K562 (cell line): ENCODE measurements at regions not wholly inside any gene's neighbourhood (a gene's known extent, or its start where the extent isn't known, plus 50 kb on each side); places are given as distances from the start of the nearest gene placed in this dataset.

Experiments used
- ATAC-seq: fragments of 200-7000 bp; cut with Tn5 transposase; 3 replicates; pipeline ENCODE4 v1.9.1; 2020; ENCODE audit warnings: moderate library complexity
- BruUV-seq: library from RNA; stranded (reverse); fragments of 400-500 nt; replicated peaks from 2 replicates; lab custom pipeline; 2021; lab: Mats Ljungman, UMichigan
- CTCF ChIA-PET: fragments of 300-600 bp; formaldehyde crosslinking; extraction: SDS; loops from one replicate; lab custom pipeline; 2021; ENCODE audit warnings: low intra/inter-chr PET ratio; lab: Yijun Ruan, JAX
- POLR2A ChIA-PET: fragments of 300-600, 350-650 bp; sonication (Branson Sonifier 250); formaldehyde crosslinking; extraction: SDS; loops from one replicate; lab custom pipeline; 2021; ENCODE audit warnings: antibody characterized with exemption, inconsistent platforms; lab: Yijun Ruan, JAX
- DNase-seq, 4 experiments: peaks; one replicate each; pipeline versions ENCODE4 v3.0.0 to v3.0.0-alpha.2; 2011 to 2018; ENCODE audit warnings: low spot score in 3 of 4, mixed read lengths in 3 of 4; ENCODE audit errors: extremely low read depth in 1 of 4
- FAIRE-seq: peaks from 2 replicates; lab custom pipeline; 2011; peaks lifted over from hg19 to GRCh38; lab: Jason Lieb, UNC
- H2AFZ ChIP-seq: 2 replicates; pipeline ENCODE4 v1.6.0; 2011; ENCODE audit warnings: low read depth, low read length, control low read depth, inconsistent platforms
- H3K27ac ChIP-seq: fragments of 200-600 bp; 3 replicates; pipeline ENCODE4 v1.8.0; 2011; ENCODE audit warnings: low read depth, mild to moderate bottlenecking, control low read depth, inconsistent platforms, low read length, moderate library complexity, mixed read lengths; ENCODE audit errors: extremely low read depth
- H3K27me3 ChIP-seq, 2 experiments: fragments of 300-600 bp in 1 of 2; 2 replicates in 1 of 2; 3 replicates in 1 of 2; pipeline versions ENCODE4 v1.6.0 to v1.8.0; 2011; ENCODE audit warnings: inconsistent platforms in 2 of 2, low read length in 2 of 2, mild to moderate bottlenecking in 1 of 2, mixed read lengths in 1 of 2, moderate library complexity in 1 of 2; ENCODE audit not compliant: control insufficient read depth in 2 of 2, insufficient read depth in 2 of 2
- H3K36me3 ChIP-seq: fragments of 300-600 bp; 3 replicates; pipeline ENCODE4 v1.8.0; 2011; ENCODE audit warnings: mild to moderate bottlenecking, low read length, inconsistent platforms; ENCODE audit not compliant: control insufficient read depth, insufficient read depth
- H3K4me1 ChIP-seq, 2 experiments: fragments of 200-600 bp in 1 of 2; replicated peaks in 1 of 2; 2 replicates in 1 of 2; 3 replicates in 1 of 2; pipeline versions ENCODE4 v1.5.1 to v1.8.0; 2011; ENCODE audit warnings: inconsistent platforms in 2 of 2, low read length in 2 of 2, mild to moderate bottlenecking in 1 of 2, mixed read lengths in 1 of 2, moderate library complexity in 1 of 2; ENCODE audit not compliant: control insufficient read depth in 2 of 2, insufficient read depth in 2 of 2
- H3K4me2 ChIP-seq: 2 replicates; pipeline ENCODE4 v1.6.1; 2011; ENCODE audit warnings: low read length, control low read depth, inconsistent platforms, mixed read lengths; ENCODE audit not compliant: insufficient read depth
- H3K4me3 ChIP-seq: fragments of 200-600 bp; sonication (generic), shearing (Covaris generic); 2 replicates; pipeline ENCODE4 v1.5.1; 2016; ENCODE audit warnings: control low read depth, inconsistent platforms
- H3K79me2 ChIP-seq: fragments of 200-600 bp; 3 replicates; pipeline ENCODE4 v1.8.0; 2011; ENCODE audit warnings: low read length, inconsistent platforms; ENCODE audit not compliant: control insufficient read depth, insufficient read depth
- H3K9ac ChIP-seq, 2 experiments: 2 replicates each; pipeline versions ENCODE4 v1.6.0 to v1.6.1; 2011; ENCODE audit warnings: low read depth in 2 of 2, low read length in 2 of 2, control low read depth in 1 of 2, inconsistent platforms in 1 of 2, mild to moderate bottlenecking in 1 of 2, mixed read lengths in 1 of 2; ENCODE audit not compliant: insufficient read depth in 1 of 2
- H3K9me1 ChIP-seq: one replicate; pipeline ENCODE4 v1.6.0; 2011; ENCODE audit warnings: inconsistent platforms, mild to moderate bottlenecking, low read length, moderate library complexity; ENCODE audit not compliant: control insufficient read depth, insufficient read depth
- H3K9me3 ChIP-seq: replicated peaks from 2 replicates; pipeline ENCODE4 v1.5.1; 2011; ENCODE audit warnings: low read depth, low read length, inconsistent platforms; ENCODE audit not compliant: control insufficient read depth, insufficient read depth
- H4K20me1 ChIP-seq: replicated peaks from 2 replicates; pipeline ENCODE4 v1.6.1; 2011; ENCODE audit warnings: low read length, inconsistent platforms, mixed read lengths; ENCODE audit not compliant: control insufficient read depth, insufficient read depth
- CBX1 ChIP-seq: sonication (generic); IDR thresholded peaks from 2 replicates; pipeline ENCODE4 v1.6.1; 2016; ENCODE audit warnings: antibody characterized with exemption, low read depth, mild to moderate bottlenecking
- CTCFL ChIP-seq: IDR thresholded peaks from 2 replicates; pipeline ENCODE4 v1.6.1; 2011; ENCODE audit warnings: borderline replicate concordance, low read depth, mild to moderate bottlenecking, moderate library complexity, low read length; ENCODE audit not compliant: insufficient read depth, poor library complexity, severe bottlenecking
- HMG20B ChIP-seq: fragments of 250-450 bp; sonication (Bioruptor Pico); IDR thresholded peaks from 2 replicates; pipeline ENCODE4 v1.5.0; 2021; ENCODE audit warnings: mild to moderate bottlenecking
- RNF219 ChIP-seq: fragments of 250-450 bp; sonication (Bioruptor Pico); IDR thresholded peaks from 2 replicates; pipeline ENCODE4 v1.5.0; 2022; ENCODE audit warnings: mild to moderate bottlenecking
- ZBED1 ChIP-seq: IDR thresholded peaks from 2 replicates; pipeline ENCODE4 v1.6.1; 2014
- ZNF23 ChIP-seq: fragments of 250-450 bp; sonication (Bioruptor Pico); IDR thresholded peaks from 2 replicates; pipeline ENCODE4 v1.4.0; 2020; ENCODE audit warnings: mild to moderate bottlenecking
- WGBS: fragments of 100-300 bp; shearing (Covaris generic); methylation state at CpG from one replicate; pipeline ENCODE4 v1.1.6; 2016; ENCODE audit warnings: low coverage, mixed read lengths; ENCODE audit not compliant: insufficient coverage; ENCODE audit errors: missing lambda C conversion rate; 5-methylcytosine and 5-hydroxymethylcytosine counted together
- in situ Hi-C: fragments of 300-500 bp; cut with MboI; formaldehyde crosslinking; loops from 4 replicates; pipeline ENCODE4 v1.15.0; 2018; ENCODE audit warnings: inconsistent platforms, mixed read lengths
- intact Hi-C: fragments of 100-400 bp; cut with micrococcal nuclease; formaldehyde crosslinking; loops from 2 replicates; pipeline ENCODE4 v1.14.2; 2022

- TF ChIP-seq ZBED1: no peak
- no peak for TF ChIP-seq HMG20B (CRISPR knock-in tag)
- TF ChIP-seq CBX1: no peak
- no peak for TF ChIP-seq ZNF23 (CRISPR knock-in tag)
- no peak for TF ChIP-seq CTCFL
Measured at GRCh38 chr9:90307167-90307833, 335.3 kb downstream of the DIRAS2 start (continued).

GRCh38 chr9:90307891-90308290, 334.7 kb downstream of the DIRAS2 start:
- no peaks in the 10 kb centered on the region for H3K9me3 ChIP-seq
- H4K20me1 ChIP-seq: no peaks in the 10 kb centered on the region
- no peaks in the 10 kb centered on the region for H3K36me3 ChIP-seq
- ChIA-PET POLR2A (interaction anchor here (1.0 kb wide), 1 partner anchor 10 kb away, joined by 3 read pairs; no protein-coding TSS in a partner anchor), CTCF (no interaction called here)
- 0% methylated on average over 4 of the region's 4 CpGs for WGBS
- in situ Hi-C loops (no loop called here), intact Hi-C loops (no loop called here)
- H3K4me3 ChIP-seq: no peak overlapping the region
- no peak overlapping the region for H3K27ac ChIP-seq
- DNase-seq (no peak), FAIRE-seq (no peak), ATAC-seq (no peak)
- H3K9me1 ChIP-seq: no peaks in the 10 kb centered on the region
- H3K9ac ChIP-seq: no peak overlapping the region
- no peak overlapping the region for H3K4me2 ChIP-seq
- H3K79me2 ChIP-seq: no peaks in the 10 kb centered on the region
- no TSS peak for BruUV-seq
- no peak overlapping the region for H2AFZ ChIP-seq
- no peaks in the 10 kb centered on the region for H3K4me1 ChIP-seq
- no peak for TF ChIP-seq RNF219 (CRISPR knock-in tag)
- H3K27me3 ChIP-seq: 0 out of 5 replicates have a peak, but pooled peaks cover 0 to 3% of the 10 kb centered on the region in 2 experiments
